Neural cell (in vitro differentiated cells): ENCODE measurements at regions not wholly inside any gene's neighbourhood (a gene's known extent, or its start where the extent isn't known, plus 50 kb on each side); places are given as distances from the start of the nearest gene placed in this dataset.

Experiments
- H2AFZ ChIP-seq: fragments of 200-600, 300-800 bp; sonication (generic), shearing (Covaris generic); 2 replicates; pipeline ENCODE4 v1.6.0; 2014; ENCODE audit warnings: low read depth, mild to moderate bottlenecking, antibody characterized with exemption, low read length, moderate library complexity
- H3F3A ChIP-seq: fragments of 200-600 bp; shearing (Covaris generic); 2 replicates; pipeline ENCODE4 v1.6.1; 2016; ENCODE audit warnings: mild to moderate bottlenecking, moderate library complexity, mixed read lengths, antibody characterized with exemption, low read length; ENCODE audit not compliant: insufficient read depth, poor library complexity, severe bottlenecking
- H3K27ac ChIP-seq: fragments of 200-600, 300-800 bp; sonication (generic), shearing (Covaris generic); 2 replicates; pipeline ENCODE4 v1.5.1; 2014; ENCODE audit warnings: mild to moderate bottlenecking, low read length, moderate library complexity
- H3K27me3 ChIP-seq: fragments of 300-800, 200-600 bp; sonication (generic), shearing (Covaris generic); 2 replicates; pipeline ENCODE4 v1.6.0; 2014; ENCODE audit warnings: mild to moderate bottlenecking, low read depth, low read length, moderate library complexity; ENCODE audit not compliant: insufficient read depth
- H3K36me3 ChIP-seq: fragments of 300-800, 200-600 bp; sonication (generic), shearing (Covaris generic); 2 replicates; pipeline ENCODE4 v1.5.1; 2014; ENCODE audit warnings: mild to moderate bottlenecking, antibody characterized with exemption, low read length, moderate library complexity; ENCODE audit not compliant: insufficient read depth
- H3K4me2 ChIP-seq: fragments of 300-800, 200-600 bp; sonication (generic), shearing (Covaris generic); 2 replicates; pipeline ENCODE4 v1.6.0; 2014; ENCODE audit warnings: mild to moderate bottlenecking, low read length
- H3K4me3 ChIP-seq: fragments of 300-800, 200-600 bp; sonication (generic), shearing (Covaris generic); 2 replicates; pipeline ENCODE4 v1.5.1; 2014; ENCODE audit warnings: mild to moderate bottlenecking, low read length, moderate library complexity
- H3K79me2 ChIP-seq: fragments of 200-600 bp; shearing (Covaris generic); replicated peaks from 2 replicates; pipeline ENCODE4 v1.6.0; 2014; ENCODE audit warnings: mild to moderate bottlenecking, low read length, moderate library complexity; ENCODE audit not compliant: insufficient read depth
- H3K9ac ChIP-seq: fragments of 300-800, 200-600 bp; sonication (generic), shearing (Covaris generic); 2 replicates; pipeline ENCODE4 v1.6.1; 2016; ENCODE audit warnings: mild to moderate bottlenecking, low read length, mixed read lengths
- H3K9me2 ChIP-seq: fragments of 200-600 bp; shearing (Covaris generic); 2 replicates; pipeline ENCODE4 v1.6.1; 2016; ENCODE audit warnings: mild to moderate bottlenecking, low read length, mixed read lengths; ENCODE audit not compliant: insufficient read depth
- H3K9me3 ChIP-seq: fragments of 200-600, 300-800 bp; sonication (generic), shearing (Covaris generic); 2 replicates; pipeline ENCODE4 v1.6.1; 2016; ENCODE audit warnings: mild to moderate bottlenecking, mixed run types, low read length, moderate library complexity, mixed read lengths
- H4K20me1 ChIP-seq: fragments of 200-600 bp; shearing (Covaris generic); 2 replicates; pipeline ENCODE4 v1.6.1; 2016; ENCODE audit warnings: mild to moderate bottlenecking, mixed run types; ENCODE audit not compliant: insufficient read depth
- EP300 ChIP-seq: fragments of 450-650 bp; conservative IDR thresholded peaks from 2 replicates; pipeline ENCODE4 v1.6.1; 2014; ENCODE audit warnings: antibody characterized with exemption, mild to moderate bottlenecking, moderate library complexity; ENCODE audit not compliant: poor library complexity, severe bottlenecking
- EZH2 ChIP-seq: fragments of 200-600, 300-800 bp; shearing (Covaris generic), sonication (generic); IDR thresholded peaks from 2 replicates; pipeline ENCODE4 v1.6.1; 2014; ENCODE audit warnings: antibody characterized with exemption, low read length, borderline replicate concordance, mild to moderate bottlenecking; ENCODE audit not compliant: insufficient read depth, poor library complexity, severe bottlenecking
- MXI1 ChIP-seq: fragments of 450-650 bp; conservative IDR thresholded peaks from 2 replicates; pipeline ENCODE4 v1.6.1; 2014; ENCODE audit warnings: antibody characterized with exemption, mild to moderate bottlenecking; ENCODE audit not compliant: poor library complexity, severe bottlenecking
- POLR2AphosphoS5 ChIP-seq: IDR thresholded peaks from 2 replicates; pipeline ENCODE4 v1.6.1; 2012
- RAD21 ChIP-seq: fragments of 450-650 bp; conservative IDR thresholded peaks from 2 replicates; pipeline ENCODE4 v1.6.1; 2014; ENCODE audit warnings: antibody characterized with exemption, mild to moderate bottlenecking, moderate library complexity
- SMC3 ChIP-seq: fragments of 450-650 bp; conservative IDR thresholded peaks from 2 replicates; pipeline ENCODE4 v1.6.1; 2014; ENCODE audit warnings: antibody characterized with exemption, mild to moderate bottlenecking, moderate library complexity; ENCODE audit not compliant: poor library complexity
- TAF1 ChIP-seq: IDR thresholded peaks from 2 replicates; pipeline ENCODE4 v1.6.1; 2012; ENCODE audit warnings: low read depth
- TF ChIP-seq, protein P1 (sequence below): fragments of 450-650 bp; IDR thresholded peaks from 2 replicates; pipeline ENCODE4 v1.5.1; 2014; ENCODE audit warnings: antibody characterized with exemption, mild to moderate bottlenecking, moderate library complexity; ENCODE audit not compliant: poor library complexity, severe bottlenecking
- TF ChIP-seq, protein P2 (sequence below): IDR thresholded peaks from 2 replicates; pipeline ENCODE4 v1.6.1; 2012; ENCODE audit warnings: borderline replicate concordance

DNA sequence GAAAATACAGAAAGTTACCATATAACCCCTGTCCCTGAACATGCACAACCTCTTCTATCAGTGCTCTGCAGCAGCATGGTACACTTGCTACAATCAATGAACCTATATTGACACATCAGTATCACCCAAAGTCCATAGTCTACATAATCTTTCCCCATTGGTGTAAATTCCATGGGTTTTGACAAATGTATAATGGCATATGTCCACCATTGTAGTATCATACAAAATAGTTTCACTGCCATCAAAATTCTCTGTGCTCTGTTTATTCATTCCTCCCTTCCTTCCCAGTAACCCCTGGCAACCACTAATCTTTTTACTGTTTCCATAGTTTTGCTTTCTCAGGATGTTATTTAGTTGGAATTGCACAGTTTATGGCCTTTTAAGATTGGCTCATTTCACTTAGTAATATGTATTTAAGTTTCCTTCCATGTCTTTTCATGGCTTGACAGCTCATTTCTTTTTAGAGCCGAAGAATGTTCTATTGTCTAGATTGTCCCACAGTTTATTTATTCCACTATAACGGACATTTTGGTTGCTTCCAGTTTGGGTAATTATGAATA lies 1707.0 kb downstream of the EFNA5 start:
- no peak overlapping the region for H3K9ac ChIP-seq
- no peak overlapping the region for H2AFZ ChIP-seq
- H3F3A ChIP-seq, result no peaks in the 10 kb centered on the region
- H3K9me2 ChIP-seq, result no peaks in the 10 kb centered on the region
- no peak overlapping the region for H3K4me3 ChIP-seq
- H3K36me3 ChIP-seq, result no peaks in the 10 kb centered on the region
- H4K20me1 ChIP-seq, result no peaks in the 10 kb centered on the region
- H3K27me3 ChIP-seq, result no peaks in the 10 kb centered on the region
- H3K79me2 ChIP-seq, result no peaks in the 10 kb centered on the region
- no peak overlapping the region for H3K27ac ChIP-seq
- no peak overlapping the region for H3K4me2 ChIP-seq
- TF ChIP-seq SMC3 (no peak), POLR2AphosphoS5 (no peak), TAF1 (no peak), RAD21 (no peak), EZH2 (no peak), EP300 (no peak), MXI1 (no peak)
- TF ChIP-seq, protein P1, sequence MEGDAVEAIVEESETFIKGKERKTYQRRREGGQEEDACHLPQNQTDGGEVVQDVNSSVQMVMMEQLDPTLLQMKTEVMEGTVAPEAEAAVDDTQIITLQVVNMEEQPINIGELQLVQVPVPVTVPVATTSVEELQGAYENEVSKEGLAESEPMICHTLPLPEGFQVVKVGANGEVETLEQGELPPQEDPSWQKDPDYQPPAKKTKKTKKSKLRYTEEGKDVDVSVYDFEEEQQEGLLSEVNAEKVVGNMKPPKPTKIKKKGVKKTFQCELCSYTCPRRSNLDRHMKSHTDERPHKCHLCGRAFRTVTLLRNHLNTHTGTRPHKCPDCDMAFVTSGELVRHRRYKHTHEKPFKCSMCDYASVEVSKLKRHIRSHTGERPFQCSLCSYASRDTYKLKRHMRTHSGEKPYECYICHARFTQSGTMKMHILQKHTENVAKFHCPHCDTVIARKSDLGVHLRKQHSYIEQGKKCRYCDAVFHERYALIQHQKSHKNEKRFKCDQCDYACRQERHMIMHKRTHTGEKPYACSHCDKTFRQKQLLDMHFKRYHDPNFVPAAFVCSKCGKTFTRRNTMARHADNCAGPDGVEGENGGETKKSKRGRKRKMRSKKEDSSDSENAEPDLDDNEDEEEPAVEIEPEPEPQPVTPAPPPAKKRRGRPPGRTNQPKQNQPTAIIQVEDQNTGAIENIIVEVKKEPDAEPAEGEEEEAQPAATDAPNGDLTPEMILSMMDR, result no peak
- TF ChIP-seq, protein P2, sequence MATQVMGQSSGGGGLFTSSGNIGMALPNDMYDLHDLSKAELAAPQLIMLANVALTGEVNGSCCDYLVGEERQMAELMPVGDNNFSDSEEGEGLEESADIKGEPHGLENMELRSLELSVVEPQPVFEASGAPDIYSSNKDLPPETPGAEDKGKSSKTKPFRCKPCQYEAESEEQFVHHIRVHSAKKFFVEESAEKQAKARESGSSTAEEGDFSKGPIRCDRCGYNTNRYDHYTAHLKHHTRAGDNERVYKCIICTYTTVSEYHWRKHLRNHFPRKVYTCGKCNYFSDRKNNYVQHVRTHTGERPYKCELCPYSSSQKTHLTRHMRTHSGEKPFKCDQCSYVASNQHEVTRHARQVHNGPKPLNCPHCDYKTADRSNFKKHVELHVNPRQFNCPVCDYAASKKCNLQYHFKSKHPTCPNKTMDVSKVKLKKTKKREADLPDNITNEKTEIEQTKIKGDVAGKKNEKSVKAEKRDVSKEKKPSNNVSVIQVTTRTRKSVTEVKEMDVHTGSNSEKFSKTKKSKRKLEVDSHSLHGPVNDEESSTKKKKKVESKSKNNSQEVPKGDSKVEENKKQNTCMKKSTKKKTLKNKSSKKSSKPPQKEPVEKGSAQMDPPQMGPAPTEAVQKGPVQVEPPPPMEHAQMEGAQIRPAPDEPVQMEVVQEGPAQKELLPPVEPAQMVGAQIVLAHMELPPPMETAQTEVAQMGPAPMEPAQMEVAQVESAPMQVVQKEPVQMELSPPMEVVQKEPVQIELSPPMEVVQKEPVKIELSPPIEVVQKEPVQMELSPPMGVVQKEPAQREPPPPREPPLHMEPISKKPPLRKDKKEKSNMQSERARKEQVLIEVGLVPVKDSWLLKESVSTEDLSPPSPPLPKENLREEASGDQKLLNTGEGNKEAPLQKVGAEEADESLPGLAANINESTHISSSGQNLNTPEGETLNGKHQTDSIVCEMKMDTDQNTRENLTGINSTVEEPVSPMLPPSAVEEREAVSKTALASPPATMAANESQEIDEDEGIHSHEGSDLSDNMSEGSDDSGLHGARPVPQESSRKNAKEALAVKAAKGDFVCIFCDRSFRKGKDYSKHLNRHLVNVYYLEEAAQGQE, result no peak
- no peaks in the 10 kb centered on the region for H3K9me3 ChIP-seq

DNA sequence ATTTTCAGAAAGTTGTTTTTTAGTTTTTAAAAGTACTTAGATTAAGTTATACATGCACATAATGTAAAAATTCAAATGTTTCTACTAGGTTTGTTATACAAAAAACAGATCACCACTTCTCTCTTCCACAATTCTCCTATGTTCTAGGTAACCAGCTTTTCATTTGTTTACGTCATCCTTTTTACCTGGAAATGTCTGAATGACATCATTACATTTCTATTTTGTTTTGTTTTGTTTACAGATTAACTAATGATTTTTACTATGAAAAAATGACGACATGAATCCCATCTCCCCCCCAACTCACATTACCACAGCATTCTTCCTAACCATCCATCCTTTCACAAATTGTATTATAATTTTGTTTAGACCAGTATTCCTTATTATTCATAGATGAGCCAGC lies 1709.2 kb downstream of the EFNA5 start:
- TF ChIP-seq RAD21, result no peak
- TF ChIP-seq, protein P1, result no peak
- no peak for TF ChIP-seq MXI1
- TF ChIP-seq POLR2AphosphoS5, result no peak
- no peak for TF ChIP-seq TAF1
- TF ChIP-seq EZH2, result no peak

More for the DNA sequence above, 1709.2 kb downstream of the EFNA5 start:
- no peak overlapping the region for H3K4me2 ChIP-seq
- H3K9me3 ChIP-seq, result no peaks in the 10 kb centered on the region
- no peaks in the 10 kb centered on the region for H3K79me2 ChIP-seq
- H2AFZ ChIP-seq, result no peak overlapping the region
- H3K9me2 ChIP-seq, result no peaks in the 10 kb centered on the region
- no peak overlapping the region for H3K27ac ChIP-seq
- no peaks in the 10 kb centered on the region for H3K27me3 ChIP-seq
- no peak overlapping the region for H3K4me3 ChIP-seq
- H3F3A ChIP-seq, result no peaks in the 10 kb centered on the region
- H4K20me1 ChIP-seq, result no peaks in the 10 kb centered on the region
- H3K9ac ChIP-seq, result no peak overlapping the region
- no peaks in the 10 kb centered on the region for H3K36me3 ChIP-seq
